ENCODE measurements at regions not wholly inside any gene's neighbourhood (a gene's known extent, or its start where the extent isn't known, plus 50 kb on each side); places are given as distances from the start of the nearest gene placed in this dataset.

- H3K27me3 Mint-ChIP-seq (ENCODE audit: unreplicated experiment): no peaks in the 10 kb centered on the region
- no peak for DNase-seq (ENCODE audit: extremely low spot score, unreplicated experiment)
- H3K36me3 Mint-ChIP-seq (ENCODE audit: unreplicated experiment): no peaks in the 10 kb centered on the region
- H3K9me3 Mint-ChIP-seq (ENCODE audit: unreplicated experiment): peaks cover 3% of the 10 kb centered on the region
- no peaks in the 10 kb centered on the region for H3K4me1 Mint-ChIP-seq (ENCODE audit: unreplicated experiment)
- no peak overlapping the region for H3K27ac Mint-ChIP-seq (ENCODE audit: unreplicated experiment)
- H3K4me3 Mint-ChIP-seq (ENCODE audit: unreplicated experiment): no peak overlapping the region
- TF ChIP-seq CTCF (IDR thresholded peaks at IDR 0.05): no peak
Measured at GRCh38 chr1:163766257-163766918, 444.6 kb downstream of the NUF2 start.

DNA sequence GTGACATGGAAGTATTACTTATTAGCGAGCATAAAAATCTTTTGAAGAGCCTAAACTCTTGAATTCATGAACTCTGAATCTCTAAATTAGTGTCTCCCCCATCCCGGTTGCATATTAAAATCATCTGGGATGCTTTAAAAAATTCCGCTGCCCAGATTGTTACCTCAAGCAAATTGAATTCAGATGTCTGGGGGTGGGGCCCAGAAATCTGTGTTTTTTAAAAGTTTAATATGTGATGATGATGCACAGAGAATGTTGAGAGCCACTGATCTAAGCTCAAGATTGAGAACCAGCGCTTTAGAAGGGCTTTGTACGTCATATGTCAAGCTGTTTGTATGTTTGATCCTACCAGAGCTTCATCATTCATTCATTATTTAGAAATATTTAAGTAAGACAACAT lies 446.8 kb downstream of the NUF2 start:
- Mint-ChIP-seq H3K9me3 (ENCODE audit: unreplicated experiment) (no peaks in the 10 kb centered on the region), H3K27ac (ENCODE audit: unreplicated experiment) (no peak overlapping the region), H3K4me1 (ENCODE audit: unreplicated experiment) (no peaks in the 10 kb centered on the region), H3K27me3 (ENCODE audit: unreplicated experiment) (no peaks in the 10 kb centered on the region), H3K4me3 (ENCODE audit: unreplicated experiment) (no peak overlapping the region), H3K36me3 (ENCODE audit: unreplicated experiment) (no peaks in the 10 kb centered on the region)
- TF ChIP-seq CTCF (IDR thresholded peaks at IDR 0.05): no peak
- DNase-seq (ENCODE audit: extremely low spot score, unreplicated experiment): no peak

GRCh38 chr1:163770265-163770664 lies 448.5 kb downstream of the NUF2 start:
- DNase-seq (ENCODE audit: extremely low spot score, unreplicated experiment): no peak
- Mint-ChIP-seq H3K9me3 (ENCODE audit: unreplicated experiment) (no peaks in the 10 kb centered on the region), H3K27me3 (ENCODE audit: unreplicated experiment) (no peaks in the 10 kb centered on the region), H3K36me3 (ENCODE audit: unreplicated experiment) (no peaks in the 10 kb centered on the region), H3K4me1 (ENCODE audit: unreplicated experiment) (no peaks in the 10 kb centered on the region), H3K27ac (ENCODE audit: unreplicated experiment) (no peak overlapping the region), H3K4me3 (ENCODE audit: unreplicated experiment) (no peak overlapping the region)
- no peak for TF ChIP-seq CTCF (IDR thresholded peaks at IDR 0.05)

GRCh38 chr1:163771637-163772036 lies 449.9 kb downstream of the NUF2 start:
- Mint-ChIP-seq H3K27me3 (ENCODE audit: unreplicated experiment) (no peaks in the 10 kb centered on the region), H3K36me3 (ENCODE audit: unreplicated experiment) (no peaks in the 10 kb centered on the region), H3K4me3 (ENCODE audit: unreplicated experiment) (no peak overlapping the region), H3K4me1 (ENCODE audit: unreplicated experiment) (no peaks in the 10 kb centered on the region), H3K9me3 (ENCODE audit: unreplicated experiment) (no peaks in the 10 kb centered on the region), H3K27ac (ENCODE audit: unreplicated experiment) (no peak overlapping the region)
- DNase-seq (ENCODE audit: extremely low spot score, unreplicated experiment): no peak
- TF ChIP-seq CTCF (IDR thresholded peaks at IDR 0.05): no peak

- no peaks in the 10 kb centered on the region for H3K9me3 Mint-ChIP-seq (ENCODE audit: unreplicated experiment)
- H3K4me3 Mint-ChIP-seq (ENCODE audit: unreplicated experiment): no peak overlapping the region
- no peak for TF ChIP-seq CTCF (IDR thresholded peaks at IDR 0.05)
- no peaks in the 10 kb centered on the region for H3K4me1 Mint-ChIP-seq (ENCODE audit: unreplicated experiment)
- H3K36me3 Mint-ChIP-seq (ENCODE audit: unreplicated experiment): no peaks in the 10 kb centered on the region
- H3K27me3 Mint-ChIP-seq (ENCODE audit: unreplicated experiment): no peaks in the 10 kb centered on the region
- DNase-seq (ENCODE audit: extremely low spot score, unreplicated experiment): no peak
- no peak overlapping the region for H3K27ac Mint-ChIP-seq (ENCODE audit: unreplicated experiment)
Measured at GRCh38 chr1:163772246-163772645, 450.5 kb downstream of the NUF2 start.
